Posterior cingulate gyrus (tissue), 11 donors: ENCODE measurements at regions not wholly inside any gene's neighbourhood (a gene's known extent, or its start where the extent isn't known, plus 50 kb on each side); places are given as distances from the start of the nearest gene placed in this dataset.
A peak's percentile ranks its signal among the peaks of the same experiment; 100 is the strongest.
"Not testable (repeated sequence)": the region's sequence is repeated elsewhere in the genome, so short reads cannot be mapped to it uniquely, and the experiment has no call there.

ENCODE experiments used
- DNase-seq, 10 donors: peaks; one replicate each; pipeline versions ENCODE4 v3.0.0 to v3.0.0-alpha.2; 2020 to 2021; ENCODE audit warnings: mixed read lengths in 3 of 10
- intact Hi-C: fragments of 100-400 bp; cut with DNase I; formaldehyde crosslinking; loops from one replicate; pipeline ENCODE4 v1.15.1; 2023

DNA sequence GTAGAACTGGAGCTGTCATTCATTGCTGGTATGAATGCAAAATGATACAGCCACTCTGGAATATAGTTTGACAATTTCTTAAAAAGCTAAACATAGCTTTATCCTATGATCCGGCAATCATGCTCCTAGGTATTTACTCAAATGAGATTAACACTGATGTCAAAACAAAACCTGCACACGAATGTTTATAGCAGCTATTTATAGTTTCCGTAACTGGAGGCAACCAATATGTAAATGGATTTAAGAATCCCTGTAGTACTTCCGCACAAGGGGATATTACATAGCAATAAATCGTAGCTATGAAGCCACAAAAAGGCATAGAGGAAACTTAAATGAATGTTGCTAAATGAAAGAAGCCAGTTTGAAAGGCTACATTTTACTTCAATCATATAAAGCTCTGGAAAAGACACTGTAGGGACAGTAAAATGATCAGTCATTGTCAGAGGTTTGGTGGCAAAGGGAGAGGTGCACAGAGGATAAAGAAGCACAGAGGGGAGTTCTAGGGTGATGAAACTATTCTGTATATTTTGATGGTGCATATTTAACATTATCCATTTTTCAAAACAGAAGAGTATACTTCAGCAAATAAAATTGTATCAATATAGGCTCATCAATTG, 1893.0 kb upstream of the PCDH20 start:
- DNase-seq = no peak
- intact Hi-C loops = no loop called here

DNA sequence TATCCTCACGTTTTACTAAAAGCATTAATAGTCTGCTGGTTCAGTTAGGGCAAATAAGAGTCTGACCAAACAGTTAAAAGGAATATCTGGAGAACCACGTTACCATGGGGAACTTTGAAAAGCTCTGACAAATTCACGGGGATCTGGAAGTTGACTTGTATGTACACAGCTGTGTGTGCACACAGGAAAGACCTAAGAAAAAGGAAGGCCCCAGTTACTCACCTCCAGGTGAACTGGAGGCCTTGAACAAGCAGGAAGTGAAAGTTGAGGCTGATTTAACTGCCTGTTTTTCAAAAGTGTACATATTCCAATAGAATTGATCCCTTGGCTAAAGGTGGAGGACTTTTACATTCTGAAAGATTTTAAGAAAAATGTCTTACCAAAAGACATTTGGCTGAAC, 1891.6 kb upstream of the PCDH20 start:
- no peak for DNase-seq
- intact Hi-C loops = no loop called here

DNA sequence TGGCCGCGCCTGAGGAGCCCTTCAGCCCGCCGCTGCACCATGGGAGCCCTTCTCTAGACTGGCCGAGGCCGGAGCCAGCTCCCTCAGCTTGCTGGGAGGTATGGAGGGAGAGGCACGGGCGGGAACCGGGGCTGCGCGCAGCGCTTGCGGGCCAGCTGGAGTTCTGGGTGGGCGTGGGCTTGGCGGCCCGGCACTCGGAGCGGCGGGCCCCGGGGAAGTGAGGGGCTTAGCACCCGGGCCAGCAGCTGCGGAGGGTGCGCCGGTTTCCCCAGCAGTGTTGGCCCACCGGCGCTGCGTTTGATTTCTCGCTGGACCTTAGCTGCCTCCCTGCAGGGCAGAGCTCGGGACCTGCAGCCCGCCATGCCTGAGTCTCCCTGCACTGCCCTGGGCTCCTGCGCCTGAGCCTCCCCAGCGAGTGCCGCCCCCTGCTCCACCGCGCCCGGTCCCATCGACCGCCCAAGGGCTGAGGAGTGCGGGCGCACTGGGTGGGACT, 1890.0 kb upstream of the PCDH20 start:
- intact Hi-C loops = no loop called here
- DNase-seq = peak in 3 of 10 donors; percentile 68 to 77 (median 75)

DNA sequence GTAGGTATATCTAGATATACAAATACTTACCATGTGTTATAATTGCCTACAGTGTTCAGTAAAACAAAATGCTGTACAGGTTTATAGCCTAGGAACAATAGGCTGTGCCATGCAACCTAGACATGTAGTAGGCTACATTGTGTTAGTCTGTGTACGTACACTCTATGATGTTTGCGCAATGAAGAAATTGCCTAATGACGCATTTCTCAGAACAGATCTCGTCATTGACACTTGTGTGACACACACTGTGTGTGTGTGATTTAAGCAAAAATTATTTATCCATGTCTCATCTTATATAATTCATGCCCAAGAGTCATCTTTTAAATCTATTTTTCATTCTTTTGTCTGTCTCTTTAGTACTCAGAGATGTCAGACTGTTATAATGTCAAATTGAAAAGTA, 1888.8 kb upstream of the PCDH20 start:
- DNase-seq = no peak
- intact Hi-C loops = no loop called here

DNA sequence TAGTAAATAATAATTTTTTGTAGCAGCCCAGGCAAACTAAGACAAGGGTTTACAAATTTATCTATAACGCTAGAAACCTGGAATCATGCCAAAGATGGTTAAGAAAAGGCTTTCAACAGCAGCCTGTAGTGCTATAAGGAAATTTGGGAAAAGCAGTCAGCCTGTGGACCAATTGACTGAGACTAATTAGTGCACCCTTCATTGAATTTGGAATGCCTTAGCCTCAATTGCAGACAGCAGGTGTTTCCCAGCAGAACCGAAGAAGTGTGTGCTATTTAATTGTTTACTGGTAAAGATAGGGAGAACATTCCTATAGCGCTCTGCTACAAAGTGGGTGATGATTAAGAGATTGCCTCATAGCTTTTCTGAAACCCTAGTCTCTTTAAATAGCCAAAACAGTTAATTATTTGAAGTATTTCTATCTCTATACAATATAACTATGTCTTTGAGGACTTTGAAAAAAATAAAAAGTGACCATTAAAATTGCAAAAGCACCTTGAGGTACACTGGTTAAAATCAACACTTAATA, 1884.3 kb upstream of the PCDH20 start:
- DNase-seq = no peak
- intact Hi-C loops = no loop called here

DNA sequence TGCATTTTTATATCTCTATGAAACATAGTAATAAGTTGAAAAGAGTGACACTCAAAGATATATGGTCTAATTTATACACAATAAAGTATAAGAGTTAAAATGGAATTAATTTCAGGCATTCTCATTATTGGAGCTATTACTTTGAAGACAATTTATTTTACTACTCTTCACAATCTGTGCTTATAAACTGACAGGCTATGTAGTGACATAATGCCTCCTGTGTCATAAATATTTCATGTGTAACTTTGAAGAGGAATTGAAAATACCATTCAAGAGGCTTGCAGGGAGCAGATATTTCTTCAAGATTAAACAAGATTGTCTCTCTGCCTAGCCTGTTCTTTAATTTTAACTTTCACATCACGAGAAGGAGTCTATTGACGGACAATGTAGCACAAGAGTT, 1881.5 kb upstream of the PCDH20 start:
- intact Hi-C loops = no loop called here
- DNase-seq = no peak

DNA sequence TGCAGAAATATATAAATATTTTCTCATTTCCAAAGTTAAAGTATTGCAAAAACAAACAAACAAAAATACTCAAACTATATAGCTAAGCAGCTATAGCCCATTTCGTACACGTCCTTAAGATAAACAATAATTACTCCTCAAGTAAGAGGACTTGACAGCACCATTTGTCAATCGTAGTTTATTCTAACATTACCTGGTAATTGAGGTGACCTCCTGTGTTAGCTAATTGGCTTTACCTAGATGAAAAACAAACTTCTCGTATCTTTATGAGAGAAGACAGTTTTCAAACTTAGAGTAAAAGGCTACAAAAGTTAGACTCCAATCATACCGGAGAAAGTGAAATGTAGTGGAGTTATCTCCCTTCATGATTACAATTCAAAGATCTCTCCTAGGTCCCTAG, 1876.1 kb upstream of the PCDH20 start:
- intact Hi-C loops = no loop called here
- DNase-seq = no peak

DNA sequence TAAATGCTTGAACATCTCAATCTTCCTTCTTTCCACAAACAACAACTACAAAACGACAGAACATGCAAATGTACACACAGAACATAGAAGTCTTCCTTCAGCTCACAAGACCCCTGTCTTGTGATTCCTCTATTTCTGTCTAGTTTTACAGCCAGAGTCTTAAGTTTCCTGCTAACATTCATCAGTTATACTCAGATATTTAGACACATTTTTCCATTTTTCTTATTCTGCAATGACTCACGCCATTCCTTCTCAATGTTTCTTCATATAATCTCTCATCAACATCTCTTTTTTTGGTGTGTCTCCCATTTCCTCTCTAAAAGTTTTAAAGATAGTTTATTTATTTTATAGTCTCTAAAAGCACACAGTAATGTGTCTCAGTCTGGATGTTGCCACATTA, 1872.9 kb upstream of the PCDH20 start:
- no peak for DNase-seq
- intact Hi-C loops = no loop called here

DNA sequence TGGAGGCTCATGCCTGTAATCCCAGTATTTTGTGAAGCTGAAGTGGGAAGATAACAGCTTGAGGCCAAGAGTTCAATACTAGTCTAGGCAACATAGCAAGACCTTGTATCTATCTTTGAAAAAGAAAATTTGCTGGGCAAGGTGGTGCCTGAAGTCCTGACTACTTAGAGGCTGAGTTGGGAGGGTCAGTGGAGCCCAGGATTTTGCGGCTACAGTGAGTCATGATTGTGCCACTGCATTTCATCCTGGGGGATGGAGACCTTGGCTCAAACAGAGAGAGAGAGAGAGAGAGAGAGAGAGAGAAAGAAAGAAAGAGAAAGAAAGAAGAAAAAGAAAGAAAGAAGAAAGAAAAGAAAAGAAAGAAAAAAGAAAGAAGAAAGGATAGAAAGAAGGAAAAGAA, 1872.3 kb upstream of the PCDH20 start:
- DNase-seq = no peak
- intact Hi-C loops = no loop called here

DNA sequence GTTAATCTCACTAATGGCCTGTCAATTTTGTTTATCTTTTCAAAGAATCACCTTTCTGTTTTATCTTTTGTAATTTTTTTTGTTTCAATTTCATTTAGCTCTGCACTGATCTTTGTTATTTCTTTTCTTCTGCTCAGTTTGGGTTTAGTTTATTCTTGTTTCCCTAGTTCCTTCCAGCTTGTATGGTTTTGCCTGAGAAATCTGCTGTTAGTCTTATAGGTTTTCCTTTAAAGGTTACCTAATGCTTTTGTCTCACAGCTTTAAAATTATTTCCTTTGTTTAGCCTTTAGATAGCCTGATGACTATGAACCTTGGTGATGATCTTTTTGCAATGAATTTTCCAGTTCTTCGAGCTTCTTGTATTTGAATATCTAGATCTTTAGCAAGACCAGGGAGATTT, 1869.8 kb upstream of the PCDH20 start:
- intact Hi-C loops = no loop called here
- no peak for DNase-seq

DNA sequence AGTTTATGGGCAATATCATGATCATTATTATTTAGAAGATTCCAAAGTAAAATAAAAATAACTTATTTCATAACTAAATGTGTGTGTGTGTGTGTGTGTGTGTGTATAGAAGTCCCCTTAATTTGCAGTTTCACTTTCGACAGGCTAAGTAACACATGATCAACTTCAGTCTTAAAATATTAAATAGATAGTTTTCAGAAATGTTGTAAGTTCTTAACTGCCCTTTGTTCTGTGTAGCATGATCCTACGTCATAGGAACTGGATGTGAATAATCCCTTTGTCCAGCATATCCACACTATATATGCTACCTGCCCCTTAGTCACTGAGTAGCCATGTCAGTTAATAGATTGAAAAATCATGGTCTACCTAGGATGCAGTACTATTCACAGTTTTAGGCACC, 1863.5 kb upstream of the PCDH20 start:
- intact Hi-C loops = no loop called here
- no peak for DNase-seq

DNA sequence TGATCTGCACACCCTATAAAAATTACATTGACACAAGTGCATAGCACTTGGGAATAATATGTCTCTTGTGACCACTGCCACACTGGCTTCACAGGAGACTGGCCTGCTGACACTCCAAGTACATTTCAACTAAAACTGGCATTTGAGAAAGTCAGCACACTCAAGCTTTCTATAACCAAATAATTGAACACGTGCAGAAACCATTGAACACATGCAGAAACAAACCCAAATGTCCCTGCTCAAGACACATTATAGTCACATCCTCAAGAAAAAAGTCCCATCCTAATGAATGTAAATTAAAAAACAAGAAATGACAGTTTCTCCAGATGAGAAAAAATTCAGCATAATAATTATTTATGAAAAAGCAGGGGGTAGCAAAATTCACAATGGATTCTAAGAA, 1859.1 kb upstream of the PCDH20 start:
- no peak for DNase-seq
- intact Hi-C loops = no loop called here

DNA sequence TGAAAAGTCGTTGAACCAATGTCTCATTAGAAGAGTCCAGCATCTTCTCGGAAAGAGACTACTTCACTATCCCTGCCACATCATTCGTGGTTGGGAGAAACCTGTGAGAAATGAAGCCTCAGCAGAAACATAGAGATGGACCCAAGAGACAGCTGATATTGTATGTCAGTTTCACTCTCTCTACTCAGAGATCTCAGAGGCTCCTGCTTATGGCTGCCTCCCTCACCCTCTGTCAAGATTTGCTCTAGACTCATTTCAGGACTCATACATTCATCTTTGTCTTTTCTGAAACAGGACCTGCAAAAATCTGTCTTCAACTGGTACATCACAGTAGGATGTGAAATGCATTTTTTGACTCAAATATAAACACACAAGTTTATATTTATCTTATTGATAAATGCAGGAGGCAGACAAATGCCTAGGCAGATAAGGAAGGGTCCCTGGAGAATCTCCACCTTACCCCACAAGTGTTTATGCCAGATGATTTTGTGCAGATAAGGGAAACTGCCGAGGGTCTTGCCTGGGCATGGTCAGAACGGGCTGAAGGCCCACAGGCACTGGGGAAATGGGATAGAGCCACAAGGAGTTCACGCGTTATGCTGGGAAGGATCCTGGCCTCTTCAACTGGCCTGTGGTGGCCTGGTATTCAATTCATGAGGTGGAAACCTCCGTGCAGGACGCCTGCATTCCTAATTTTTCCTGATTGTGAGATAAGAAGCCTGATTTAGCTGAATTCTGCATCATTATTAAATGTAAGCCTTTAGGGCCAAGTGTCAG, 1834.0 kb upstream of the PCDH20 start:
- intact Hi-C loops = no loop called here
- no peak for DNase-seq

DNA sequence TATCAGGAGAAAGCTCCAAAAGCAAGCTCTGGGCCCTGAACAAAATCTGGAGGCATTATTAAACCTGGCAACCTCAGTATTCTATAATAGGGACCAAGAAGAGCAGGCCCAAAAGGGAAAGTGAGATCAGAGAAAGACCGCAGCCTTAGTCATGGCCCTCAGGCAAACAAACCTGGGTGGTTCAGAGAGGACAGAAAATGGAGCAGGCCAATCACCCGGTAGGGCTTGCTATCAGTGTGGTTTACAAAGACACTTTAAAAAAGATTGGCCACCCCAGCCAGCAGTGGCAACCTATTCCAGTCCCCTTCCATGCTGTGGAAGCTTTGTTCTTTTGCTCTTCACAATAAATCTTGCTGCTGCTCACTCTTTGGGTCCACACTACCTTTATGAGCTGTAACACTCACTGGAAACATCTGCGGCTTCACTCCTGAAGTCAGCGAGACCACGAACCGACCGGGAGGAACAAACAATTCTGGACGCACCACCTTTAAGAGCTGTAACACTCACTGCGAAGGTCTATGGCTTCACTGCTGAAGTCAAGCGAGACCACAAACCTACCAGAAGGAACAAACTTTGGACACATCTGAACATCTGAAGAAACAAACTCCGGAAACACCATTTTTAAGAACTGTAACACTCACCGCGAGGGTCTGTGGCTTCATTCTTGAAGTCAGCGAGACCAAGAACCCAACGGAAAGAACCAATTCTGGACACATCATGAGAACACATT, 1821.2 kb upstream of the PCDH20 start:
- DNase-seq, intact Hi-C loops: not testable (repeated sequence)

DNA sequence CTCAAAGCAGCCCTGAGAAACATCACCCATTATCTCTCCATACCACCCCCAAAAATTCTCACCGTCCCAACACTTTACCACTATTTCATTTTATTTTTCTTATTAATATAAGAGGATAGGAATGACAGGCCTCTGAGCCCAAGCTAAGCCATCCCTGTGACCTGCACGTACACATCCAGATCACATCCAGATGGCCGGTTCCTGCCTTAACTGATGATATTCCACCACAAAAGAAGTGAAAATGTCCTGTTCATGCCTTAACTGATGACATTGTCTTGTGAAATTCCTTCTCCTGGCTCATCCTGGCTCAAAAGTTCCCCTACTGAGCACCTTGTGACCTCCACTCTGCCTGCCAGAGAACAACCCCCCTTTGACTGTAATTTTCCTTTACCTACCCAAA, 1802.9 kb upstream of the PCDH20 start:
- intact Hi-C loops, DNase-seq: not testable (repeated sequence)

DNA sequence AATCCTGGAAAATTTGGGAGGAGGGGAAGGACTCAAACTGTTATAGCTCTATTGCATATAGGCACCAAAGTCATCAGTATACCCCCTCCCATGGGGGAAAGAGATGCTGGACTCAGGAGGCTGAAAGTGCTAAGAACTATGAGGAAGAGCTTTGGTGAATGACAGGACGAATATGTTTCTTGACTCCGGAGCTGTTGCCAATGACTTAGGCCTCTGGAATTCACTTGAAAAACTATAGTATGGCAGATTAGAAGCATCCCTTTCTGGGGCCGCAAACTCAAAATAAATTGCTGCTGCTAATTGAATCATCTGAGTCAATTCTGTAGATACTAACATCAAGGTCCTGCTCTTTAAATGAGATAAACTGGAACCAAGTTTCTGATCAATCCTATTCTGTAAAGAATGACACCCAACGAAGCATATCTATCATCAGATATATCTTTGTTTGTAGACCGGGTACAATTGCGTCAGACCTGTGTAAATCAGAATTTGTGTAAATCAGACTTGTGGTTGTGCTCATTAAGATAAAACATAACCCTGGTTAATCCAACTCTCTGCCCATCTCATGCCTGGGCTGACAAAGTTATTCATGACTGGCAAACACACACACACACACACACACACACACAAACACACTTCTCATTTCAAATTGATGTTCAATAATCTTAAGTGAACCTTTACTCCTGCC, 1793.8 kb upstream of the PCDH20 start:
- intact Hi-C loops = no loop called here
- DNase-seq = no peak

DNA sequence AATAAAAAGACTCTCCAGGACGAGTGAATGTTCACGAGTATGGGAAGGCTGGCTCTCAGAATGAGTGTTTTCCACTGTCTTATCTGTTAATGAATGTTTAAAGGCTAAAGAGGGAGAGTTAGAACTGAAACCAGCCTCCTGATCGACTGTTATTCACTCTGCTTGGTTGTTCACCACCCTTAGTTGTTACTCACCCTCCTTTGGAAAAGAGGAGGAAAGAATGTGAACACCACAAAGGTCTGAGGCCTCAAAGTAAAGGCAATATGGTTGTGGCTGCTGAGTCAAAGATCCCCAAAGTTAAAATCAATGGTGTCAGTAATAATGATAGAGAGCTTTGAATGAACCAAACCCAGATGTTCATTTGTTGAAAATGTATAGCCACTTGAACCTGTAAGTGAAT, 1793.2 kb upstream of the PCDH20 start:
- DNase-seq = no peak
- intact Hi-C loops = no loop called here

DNA sequence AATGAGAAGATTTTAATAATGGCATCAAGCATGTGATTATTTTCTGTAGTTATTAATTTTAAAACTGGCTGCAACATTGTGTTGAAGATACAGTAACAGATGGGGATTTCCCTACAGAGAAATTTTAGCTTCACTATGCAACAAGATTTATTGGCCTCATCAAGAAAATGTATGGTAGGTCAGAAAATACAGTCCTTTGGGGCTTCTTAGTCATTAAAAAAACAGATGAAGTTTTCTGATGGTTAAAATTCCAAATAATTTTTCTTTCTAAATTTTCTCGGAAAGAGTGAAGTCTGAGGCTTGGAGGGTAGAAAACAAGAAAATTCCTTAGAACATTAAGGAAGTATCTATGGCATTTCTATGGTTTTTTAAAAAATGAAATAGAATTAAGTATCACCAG, 1790.8 kb upstream of the PCDH20 start:
- intact Hi-C loops = no loop called here
- no peak for DNase-seq

DNA sequence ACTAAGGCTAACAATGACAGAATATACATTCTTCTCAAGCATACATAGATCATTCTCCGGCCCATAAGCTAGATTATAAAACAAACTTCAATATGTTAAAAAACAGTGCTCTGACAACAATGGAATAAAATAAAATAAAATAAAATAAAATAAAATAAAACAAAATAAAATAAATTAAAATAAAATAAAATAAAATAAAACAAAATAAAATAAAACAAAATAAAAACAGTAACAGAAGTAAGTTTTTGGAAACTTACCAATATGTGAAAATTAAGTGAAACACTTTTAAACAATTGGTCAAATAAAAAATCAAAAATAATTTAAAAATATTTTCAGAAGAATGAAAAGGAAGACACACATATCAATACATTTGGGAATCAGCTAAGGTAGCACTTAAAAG, 1785.8 kb upstream of the PCDH20 start:
- DNase-seq = no peak
- intact Hi-C loops = no loop called here

DNA sequence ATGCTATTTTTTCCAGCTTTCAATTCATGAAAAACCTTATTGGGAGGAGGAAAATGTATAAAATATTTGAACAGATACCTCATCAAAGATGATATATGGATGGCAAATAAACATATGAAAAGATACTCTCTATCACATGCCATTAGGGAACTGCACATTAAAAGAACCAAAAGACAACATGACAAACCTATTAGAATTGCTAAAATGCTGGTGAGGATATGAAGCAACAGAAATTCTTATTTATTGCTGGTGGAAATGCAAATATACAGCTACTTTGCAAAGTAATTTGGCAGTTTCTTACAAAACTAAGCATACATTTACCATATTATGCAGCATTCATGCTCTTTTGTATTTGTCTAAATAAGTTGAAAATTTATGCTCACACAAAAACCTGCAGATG, 1783.9 kb upstream of the PCDH20 start:
- DNase-seq = no peak
- intact Hi-C loops = no loop called here

DNA sequence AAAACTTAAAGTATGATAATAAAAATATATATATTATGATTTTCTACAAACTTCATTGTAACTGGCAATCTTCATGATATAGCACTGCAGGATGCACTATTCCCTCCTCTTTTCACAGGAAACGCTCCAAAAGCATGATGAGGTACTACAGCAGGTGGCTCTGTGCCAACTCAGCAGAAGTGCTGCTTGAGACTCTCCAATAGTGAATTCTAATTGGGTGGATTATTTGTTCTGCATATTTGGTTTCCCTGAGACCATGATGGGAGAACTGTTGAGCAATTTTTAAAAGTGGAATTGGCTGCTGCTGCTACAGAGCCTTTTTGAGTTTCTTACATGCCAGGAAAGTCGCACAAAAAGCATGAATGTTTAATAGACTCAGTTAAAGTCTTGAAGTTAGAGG, 1782.4 kb upstream of the PCDH20 start:
- intact Hi-C loops = no loop called here
- no peak for DNase-seq
